WTC11 (cell line): ENCODE measurements at regions not wholly inside any gene's neighbourhood (a gene's known extent, or its start where the extent isn't known, plus 50 kb on each side); places are given as distances from the start of the nearest gene placed in this dataset.
A peak's percentile ranks its signal among the peaks of the same experiment; 100 is the strongest.

ENCODE experiments used
- ATAC-seq: fragments of 200-7000 bp; cut with Tn5 transposase; 2 replicates; pipeline ENCODE4 v1.10.0; 2021; ENCODE audit warnings: mild to moderate bottlenecking, moderate library complexity
- CTCF ChIA-PET: fragments of 300-600 bp; sonication (Branson Sonifier 250); formaldehyde crosslinking; loops from one replicate; lab custom pipeline; 2021; ENCODE audit warnings: antibody characterized with exemption; lab: Charles Lee
- POLR2A ChIA-PET: fragments of 350-600 bp; sonication (Branson Sonifier 250); formaldehyde crosslinking; loops from one replicate; lab custom pipeline; 2021; ENCODE audit warnings: antibody characterized with exemption; lab: Charles Lee
- DNase-seq: peaks from one replicate; pipeline ENCODE4 v3.0.0; 2021; ENCODE audit warnings: low spot score
- H3K27ac Mint-ChIP-seq: 2 replicates; pipeline ENCODE4 v1.8.0; 2021; ENCODE audit warnings: mixed read lengths
- H3K27me3 Mint-ChIP-seq: 2 replicates; pipeline ENCODE4 v1.8.0; 2021; ENCODE audit warnings: low read depth, mild to moderate bottlenecking, moderate library complexity, mixed read lengths
- H3K36me3 Mint-ChIP-seq: 2 replicates; pipeline ENCODE4 v1.8.0; 2021; ENCODE audit warnings: mixed read lengths
- H3K4me1 Mint-ChIP-seq: 2 replicates; pipeline ENCODE4 v1.8.0; 2022; ENCODE audit warnings: mixed read lengths
- H3K4me3 Mint-ChIP-seq: 2 replicates; pipeline ENCODE4 v1.8.0; 2021; ENCODE audit warnings: mild to moderate bottlenecking, moderate library complexity, mixed read lengths
- H3K9me3 Mint-ChIP-seq: 2 replicates; pipeline ENCODE4 v1.8.0; 2021; ENCODE audit warnings: mixed read lengths
- AR ChIP-seq: fragments of 250-450 bp; sonication (Bioruptor Pico); IDR thresholded peaks from 2 replicates; pipeline ENCODE4 v1.9.0; 2021; ENCODE audit warnings: mild to moderate bottlenecking
- ATF1 ChIP-seq: sonication (generic); formaldehyde crosslinking; IDR thresholded peaks from 2 replicates; pipeline ENCODE4 v1.8.1; 2023; ENCODE audit warnings: mild to moderate bottlenecking, moderate library complexity, missing genetic modification reagents
- ELF4 ChIP-seq: sonication (generic); formaldehyde crosslinking; IDR thresholded peaks from 2 replicates; pipeline ENCODE4 v1.8.1; 2022; ENCODE audit warnings: low read depth, mild to moderate bottlenecking, moderate library complexity, missing genetic modification reagents
- FOXP1 ChIP-seq: sonication (generic); formaldehyde crosslinking; IDR thresholded peaks from 2 replicates; pipeline ENCODE4 v1.8.0; 2022; ENCODE audit warnings: missing genetic modification reagents, mild to moderate bottlenecking, moderate library complexity, borderline replicate concordance
- GRHL2 ChIP-seq: fragments of 250-450 bp; sonication (Bioruptor Pico); IDR thresholded peaks from 2 replicates; pipeline ENCODE4 v1.8.0; 2022; ENCODE audit warnings: mild to moderate bottlenecking, moderate library complexity; ENCODE audit not compliant: insufficient replicate concordance, severe bottlenecking
- IRF2 ChIP-seq: sonication (generic); formaldehyde crosslinking; IDR thresholded peaks from 2 replicates; pipeline ENCODE4 v1.8.0; 2022; ENCODE audit warnings: low read depth, missing genetic modification reagents, borderline replicate concordance
- MAX ChIP-seq: sonication (generic); formaldehyde crosslinking; IDR thresholded peaks from 2 replicates; pipeline ENCODE4 v1.8.0; 2022; ENCODE audit warnings: mild to moderate bottlenecking, missing genetic modification reagents
- NFE2L1 ChIP-seq: sonication (generic); formaldehyde crosslinking; IDR thresholded peaks from 2 replicates; pipeline ENCODE4 v1.8.1; 2023; ENCODE audit warnings: missing genetic modification reagents
- OVOL2 ChIP-seq: fragments of 250-450 bp; sonication (Bioruptor Pico); IDR thresholded peaks from 2 replicates; pipeline ENCODE4 v1.9.0; 2021; ENCODE audit warnings: mild to moderate bottlenecking, borderline replicate concordance
- PRDM15 ChIP-seq: sonication (generic); formaldehyde crosslinking; IDR thresholded peaks from 2 replicates; pipeline ENCODE4 v1.8.0; 2022; ENCODE audit warnings: missing genetic modification reagents
- TEAD4 ChIP-seq: sonication (generic); formaldehyde crosslinking; IDR thresholded peaks from 2 replicates; pipeline ENCODE4 v1.8.0; 2022; ENCODE audit warnings: mild to moderate bottlenecking, missing genetic modification reagents
- ZNF416 ChIP-seq: fragments of 250-450 bp; sonication (Bioruptor Pico); IDR thresholded peaks from 2 replicates; pipeline ENCODE4 v1.9.0; 2021; ENCODE audit warnings: mild to moderate bottlenecking, inconsistent platforms
- ZNF423 ChIP-seq: fragments of 250-450 bp; sonication (Bioruptor Pico); IDR thresholded peaks from 2 replicates; pipeline ENCODE4 v2.1.2; 2022; ENCODE audit warnings: mild to moderate bottlenecking, moderate library complexity
- TF ChIP-seq, protein P1 (sequence below): fragments of 250-450 bp; sonication (Bioruptor Pico); IDR thresholded peaks from 2 replicates; pipeline ENCODE4 v1.9.0; 2021; ENCODE audit warnings: mild to moderate bottlenecking
- TF ChIP-seq, protein P2 (sequence below): sonication (generic); formaldehyde crosslinking; conservative IDR thresholded peaks from 2 replicates; pipeline ENCODE4 v1.8.1; 2022; ENCODE audit warnings: mild to moderate bottlenecking, missing genetic modification reagents
- TF ChIP-seq, protein P3 (sequence below): sonication (generic); formaldehyde crosslinking; IDR thresholded peaks from 2 replicates; pipeline ENCODE4 v1.8.1; 2022; ENCODE audit warnings: missing genetic modification reagents, borderline replicate concordance
- TF ChIP-seq, protein P4 (sequence below): fragments of 250-450 bp; sonication (Bioruptor Pico); IDR thresholded peaks from 2 replicates; pipeline ENCODE4 v1.9.0; 2021; ENCODE audit warnings: mild to moderate bottlenecking, borderline replicate concordance

GRCh38 chr21:30986965-30987364, 51.3 kb downstream of the KRTAP19-8 start:
- TF ChIP-seq, protein P1, sequence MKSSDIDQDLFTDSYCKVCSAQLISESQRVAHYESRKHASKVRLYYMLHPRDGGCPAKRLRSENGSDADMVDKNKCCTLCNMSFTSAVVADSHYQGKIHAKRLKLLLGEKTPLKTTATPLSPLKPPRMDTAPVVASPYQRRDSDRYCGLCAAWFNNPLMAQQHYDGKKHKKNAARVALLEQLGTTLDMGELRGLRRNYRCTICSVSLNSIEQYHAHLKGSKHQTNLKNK (CRISPR knock-in tag), result no peak
- TF ChIP-seq PRDM15 (CRISPR knock-in tag) (no peak), NFE2L1 (CRISPR knock-in tag) (no peak), OVOL2 (CRISPR knock-in tag) (no peak), ELF4 (CRISPR knock-in tag) (no peak), GRHL2 (CRISPR knock-in tag) (no peak), MAX (CRISPR knock-in tag) (no peak), TEAD4 (CRISPR knock-in tag) (no peak)
- TF ChIP-seq, protein P2, sequence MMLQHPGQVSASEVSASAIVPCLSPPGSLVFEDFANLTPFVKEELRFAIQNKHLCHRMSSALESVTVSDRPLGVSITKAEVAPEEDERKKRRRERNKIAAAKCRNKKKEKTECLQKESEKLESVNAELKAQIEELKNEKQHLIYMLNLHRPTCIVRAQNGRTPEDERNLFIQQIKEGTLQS (CRISPR knock-in tag), result no peak
- TF ChIP-seq, protein P3, sequence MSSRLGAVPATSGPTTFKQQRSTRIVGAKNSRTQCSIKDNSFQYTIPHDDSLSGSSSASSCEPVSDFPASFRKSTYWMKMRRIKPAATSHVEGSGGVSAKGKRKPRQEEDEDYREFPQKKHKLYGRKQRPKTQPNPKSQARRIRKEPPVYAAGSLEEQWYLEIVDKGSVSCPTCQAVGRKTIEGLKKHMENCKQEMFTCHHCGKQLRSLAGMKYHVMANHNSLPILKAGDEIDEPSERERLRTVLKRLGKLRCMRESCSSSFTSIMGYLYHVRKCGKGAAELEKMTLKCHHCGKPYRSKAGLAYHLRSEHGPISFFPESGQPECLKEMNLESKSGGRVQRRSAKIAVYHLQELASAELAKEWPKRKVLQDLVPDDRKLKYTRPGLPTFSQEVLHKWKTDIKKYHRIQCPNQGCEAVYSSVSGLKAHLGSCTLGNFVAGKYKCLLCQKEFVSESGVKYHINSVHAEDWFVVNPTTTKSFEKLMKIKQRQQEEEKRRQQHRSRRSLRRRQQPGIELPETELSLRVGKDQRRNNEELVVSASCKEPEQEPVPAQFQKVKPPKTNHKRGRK, result no peak
- ATAC-seq (no peak), DNase-seq (no peak)
- no peaks in the 10 kb centered on the region for H3K9me3 Mint-ChIP-seq
- CTCF ChIA-PET, result no interaction called here
- H3K36me3 Mint-ChIP-seq, result no peaks in the 10 kb centered on the region
- H3K27ac Mint-ChIP-seq, result no peak overlapping the region
- no peak overlapping the region for H3K4me3 Mint-ChIP-seq
- peaks cover 24% of the 10 kb centered on the region for H3K4me1 Mint-ChIP-seq
- no peaks in the 10 kb centered on the region; the same call in 1 of the 2 replicates for H3K27me3 Mint-ChIP-seq
- POLR2A ChIA-PET, result no interaction called here

GRCh38 chr21:30984889-30985288, 53.4 kb downstream of the KRTAP19-8 start:
- H3K27ac Mint-ChIP-seq, result no peak overlapping the region
- H3K27me3 Mint-ChIP-seq, result no peaks in the 10 kb centered on the region; the same call in 1 of the 2 replicates
- peaks cover 38% of the 10 kb centered on the region for H3K4me1 Mint-ChIP-seq
- no peak for DNase-seq
- TF ChIP-seq ZNF416 (CRISPR knock-in tag) (no peak), ATF1 (CRISPR knock-in tag) (no peak), ZNF423 (CRISPR knock-in tag) (0 out of 2 replicates have a peak, but pooled peaks have one; percentile 7)
- POLR2A ChIA-PET, result no interaction called here
- no peak for ATAC-seq
- H3K9me3 Mint-ChIP-seq, result no peaks in the 10 kb centered on the region
- H3K36me3 Mint-ChIP-seq, result no peaks in the 10 kb centered on the region
- CTCF ChIA-PET, result no interaction called here
- H3K4me3 Mint-ChIP-seq, result no peak overlapping the region

- POLR2A ChIA-PET, result no interaction called here
- Mint-ChIP-seq H3K27ac (peak overlapping the region; percentile 58), H3K4me3 (no peak overlapping the region), H3K4me1 (peaks cover 51% of the 10 kb centered on the region), H3K27me3 (no peaks in the 10 kb centered on the region; the same call in 1 of the 2 replicates), H3K9me3 (no peaks in the 10 kb centered on the region), H3K36me3 (no peaks in the 10 kb centered on the region)
- CTCF ChIA-PET, result interaction anchor here (0.7 to 1.3 kb wide), 3 partner anchors 15 to 149 kb away, joined by 3 to 4 read pairs (median 3); no protein-coding TSS in a partner anchor
- peak; percentile 95 for ATAC-seq
- DNase-seq, result peak; percentile 15
- TF ChIP-seq ZNF423 (CRISPR knock-in tag), result peak; percentile 62
- TF ChIP-seq, protein P2 (CRISPR knock-in tag), result no peak
- TF ChIP-seq FOXP1 (CRISPR knock-in tag), result no peak
- no peak for TF ChIP-seq IRF2 (CRISPR knock-in tag)
- TF ChIP-seq, protein P4, sequence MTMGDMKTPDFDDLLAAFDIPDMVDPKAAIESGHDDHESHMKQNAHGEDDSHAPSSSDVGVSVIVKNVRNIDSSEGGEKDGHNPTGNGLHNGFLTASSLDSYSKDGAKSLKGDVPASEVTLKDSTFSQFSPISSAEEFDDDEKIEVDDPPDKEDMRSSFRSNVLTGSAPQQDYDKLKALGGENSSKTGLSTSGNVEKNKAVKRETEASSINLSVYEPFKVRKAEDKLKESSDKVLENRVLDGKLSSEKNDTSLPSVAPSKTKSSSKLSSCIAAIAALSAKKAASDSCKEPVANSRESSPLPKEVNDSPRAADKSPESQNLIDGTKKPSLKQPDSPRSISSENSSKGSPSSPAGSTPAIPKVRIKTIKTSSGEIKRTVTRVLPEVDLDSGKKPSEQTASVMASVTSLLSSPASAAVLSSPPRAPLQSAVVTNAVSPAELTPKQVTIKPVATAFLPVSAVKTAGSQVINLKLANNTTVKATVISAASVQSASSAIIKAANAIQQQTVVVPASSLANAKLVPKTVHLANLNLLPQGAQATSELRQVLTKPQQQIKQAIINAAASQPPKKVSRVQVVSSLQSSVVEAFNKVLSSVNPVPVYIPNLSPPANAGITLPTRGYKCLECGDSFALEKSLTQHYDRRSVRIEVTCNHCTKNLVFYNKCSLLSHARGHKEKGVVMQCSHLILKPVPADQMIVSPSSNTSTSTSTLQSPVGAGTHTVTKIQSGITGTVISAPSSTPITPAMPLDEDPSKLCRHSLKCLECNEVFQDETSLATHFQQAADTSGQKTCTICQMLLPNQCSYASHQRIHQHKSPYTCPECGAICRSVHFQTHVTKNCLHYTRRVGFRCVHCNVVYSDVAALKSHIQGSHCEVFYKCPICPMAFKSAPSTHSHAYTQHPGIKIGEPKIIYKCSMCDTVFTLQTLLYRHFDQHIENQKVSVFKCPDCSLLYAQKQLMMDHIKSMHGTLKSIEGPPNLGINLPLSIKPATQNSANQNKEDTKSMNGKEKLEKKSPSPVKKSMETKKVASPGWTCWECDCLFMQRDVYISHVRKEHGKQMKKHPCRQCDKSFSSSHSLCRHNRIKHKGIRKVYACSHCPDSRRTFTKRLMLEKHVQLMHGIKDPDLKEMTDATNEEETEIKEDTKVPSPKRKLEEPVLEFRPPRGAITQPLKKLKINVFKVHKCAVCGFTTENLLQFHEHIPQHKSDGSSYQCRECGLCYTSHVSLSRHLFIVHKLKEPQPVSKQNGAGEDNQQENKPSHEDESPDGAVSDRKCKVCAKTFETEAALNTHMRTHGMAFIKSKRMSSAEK (CRISPR knock-in tag), result no peak
- TF ChIP-seq AR (CRISPR knock-in tag), result no peak
These were observed 56.9 kb downstream of the KRTAP19-8 start for GRCh38 chr21:30981403-30981802.
